ENCODE measurements at regions not wholly inside any gene's neighbourhood (a gene's known extent, or its start where the extent isn't known, plus 50 kb on each side); places are given as distances from the start of the nearest gene placed in this dataset.

GRCh38 chr2:204089105-204089504 lies 152.5 kb downstream of the ICOS start:
- TF ChIP-seq CTCF (IDR thresholded peaks at IDR 0.05 in 4 of 5, conservative IDR thresholded peaks at IDR 0.05 in 1 of 5) (no peak), POLR2A (IDR thresholded peaks at IDR 0.05) (no peak)
